Right lobe of liver (tissue), 4 donors: ENCODE measurements at regions not wholly inside any gene's neighbourhood (a gene's known extent, or its start where the extent isn't known, plus 50 kb on each side); places are given as distances from the start of the nearest gene placed in this dataset.

Experiments used
- CTCF ChIP-seq, 4 donors: fragments of 200-600 bp in 3 of 4; fragments of 450-650 bp in 1 of 4; IDR thresholded peaks; one replicate each; pipeline versions ENCODE4 v1.5.1 to v1.8.0; 2016 to 2022; ENCODE audit warnings: antibody characterized with exemption in 4 of 4, mild to moderate bottlenecking in 2 of 4
- POLR2A ChIP-seq: fragments of 450-650 bp; IDR thresholded peaks from one replicate; pipeline ENCODE4 v1.6.1; 2017; ENCODE audit warnings: antibody characterized with exemption, mild to moderate bottlenecking
- donor health status: DM: no; HTN: no; CAD: no.
- donor health status: DM: no; HTN: no; CAD: no.
- donor health status: DM: no; HTN: yes; CAD: no.

GRCh38 chr13:109428146-109428545 is 358.2 kb downstream of the IRS2 start:
- TF ChIP-seq POLR2A = no peak
- TF ChIP-seq CTCF (IDR thresholded peaks at IDR 0.05) = no peak
